ENCODE measurements at regions not wholly inside any gene's neighbourhood (a gene's known extent, or its start where the extent isn't known, plus 50 kb on each side); places are given as distances from the start of the nearest gene placed in this dataset.
A peak's percentile ranks its signal among the peaks of the same experiment; 100 is the strongest.

DNA sequence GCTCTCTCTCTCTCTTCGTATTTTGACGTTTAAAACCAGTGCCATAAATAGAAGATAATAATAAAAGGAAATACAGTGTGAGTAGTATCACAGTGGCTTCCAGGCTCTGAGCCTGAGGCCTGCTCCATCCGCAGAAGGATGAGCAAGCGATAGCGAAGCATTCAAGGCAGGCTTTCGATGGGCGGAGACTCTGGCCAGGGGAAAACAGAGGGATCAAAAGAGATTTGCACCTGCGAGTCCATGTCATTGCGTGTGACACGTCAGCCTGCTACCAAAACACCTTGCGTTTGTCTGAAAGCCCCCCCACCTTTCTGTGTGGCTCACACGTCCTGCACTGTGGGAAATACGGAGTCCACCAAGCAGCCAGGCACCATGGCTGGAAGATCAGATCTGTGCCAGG lies 377.3 kb upstream of the SULF2 start:
- WGBS, 2 donors: 86 to 90% methylated on average over 13 of the region's 13 CpGs
- no peak for DNase-seq
- no peaks in the 10 kb centered on the region for H3K9me3 ChIP-seq
- no peak for ATAC-seq
- H3K4me3 ChIP-seq: no peak overlapping the region
- TF ChIP-seq, protein P1, sequence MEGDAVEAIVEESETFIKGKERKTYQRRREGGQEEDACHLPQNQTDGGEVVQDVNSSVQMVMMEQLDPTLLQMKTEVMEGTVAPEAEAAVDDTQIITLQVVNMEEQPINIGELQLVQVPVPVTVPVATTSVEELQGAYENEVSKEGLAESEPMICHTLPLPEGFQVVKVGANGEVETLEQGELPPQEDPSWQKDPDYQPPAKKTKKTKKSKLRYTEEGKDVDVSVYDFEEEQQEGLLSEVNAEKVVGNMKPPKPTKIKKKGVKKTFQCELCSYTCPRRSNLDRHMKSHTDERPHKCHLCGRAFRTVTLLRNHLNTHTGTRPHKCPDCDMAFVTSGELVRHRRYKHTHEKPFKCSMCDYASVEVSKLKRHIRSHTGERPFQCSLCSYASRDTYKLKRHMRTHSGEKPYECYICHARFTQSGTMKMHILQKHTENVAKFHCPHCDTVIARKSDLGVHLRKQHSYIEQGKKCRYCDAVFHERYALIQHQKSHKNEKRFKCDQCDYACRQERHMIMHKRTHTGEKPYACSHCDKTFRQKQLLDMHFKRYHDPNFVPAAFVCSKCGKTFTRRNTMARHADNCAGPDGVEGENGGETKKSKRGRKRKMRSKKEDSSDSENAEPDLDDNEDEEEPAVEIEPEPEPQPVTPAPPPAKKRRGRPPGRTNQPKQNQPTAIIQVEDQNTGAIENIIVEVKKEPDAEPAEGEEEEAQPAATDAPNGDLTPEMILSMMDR (IDR thresholded peaks at IDR 0.05): no peak
- H3K27me3 ChIP-seq: no peaks in the 10 kb centered on the region
- no peak for FAIRE-seq
- intact Hi-C loops (cut with DNase I): no loop called here
- H3K27ac ChIP-seq: no peak overlapping the region
- H3K36me3 ChIP-seq: no peaks in the 10 kb centered on the region
- no peaks in the 10 kb centered on the region for H3K4me1 ChIP-seq

DNA sequence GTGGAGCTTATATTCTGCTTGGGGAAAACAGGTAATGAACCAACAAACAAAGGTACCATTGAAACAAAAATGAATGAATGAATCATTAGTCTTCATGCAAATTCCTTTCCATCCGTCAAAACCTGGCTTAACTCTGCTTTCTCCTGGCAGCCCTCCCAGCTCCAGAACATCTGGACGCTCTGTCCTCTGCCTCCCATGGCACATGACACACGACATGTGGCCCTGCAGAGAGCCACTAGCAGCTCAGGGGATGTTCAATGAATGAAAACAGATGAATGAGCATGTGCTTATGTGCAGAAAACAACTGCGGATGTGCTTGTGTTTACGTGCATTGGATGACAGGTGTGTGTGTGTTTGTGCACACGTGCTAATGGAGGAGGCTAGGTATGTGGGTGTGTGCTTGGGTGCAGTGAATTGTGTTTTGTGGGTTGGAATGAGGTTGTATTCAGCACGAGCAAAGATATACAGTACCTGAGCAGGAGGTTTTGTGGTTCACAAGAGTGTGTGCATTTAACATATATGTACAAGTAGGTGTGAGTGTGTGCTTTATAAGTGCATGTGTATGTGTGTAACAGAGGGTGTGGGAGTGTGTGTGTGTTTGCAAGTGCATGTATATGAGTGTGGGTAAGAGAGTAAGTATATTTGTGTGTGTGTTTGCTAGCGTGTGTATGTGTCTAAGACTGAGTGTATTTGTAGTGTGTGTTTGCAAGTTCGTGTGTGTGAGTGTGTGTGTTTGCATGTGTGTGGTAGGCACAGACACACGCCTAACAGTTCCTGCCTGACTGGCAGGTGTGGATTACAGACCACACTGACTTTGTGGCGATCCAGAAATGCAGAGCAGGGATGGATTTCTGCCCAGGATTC lies 374.1 kb upstream of the SULF2 start:
- no peak for FAIRE-seq
- ATAC-seq: no peak
- DNase-seq: no peak
- H3K9me3 ChIP-seq: no peaks in the 10 kb centered on the region
- intact Hi-C loops (cut with DNase I): no loop called here
- 49 to 61% methylated on average over 11 of the region's 11 CpGs for WGBS, 2 donors
- no peaks in the 10 kb centered on the region for H3K36me3 ChIP-seq
- TF ChIP-seq, protein P1 (IDR thresholded peaks at IDR 0.05): no peak
- H3K27me3 ChIP-seq: no peaks in the 10 kb centered on the region
- H3K27ac ChIP-seq: no peak overlapping the region
- no peak overlapping the region for H3K4me3 ChIP-seq
- no peaks in the 10 kb centered on the region for H3K4me1 ChIP-seq

DNA sequence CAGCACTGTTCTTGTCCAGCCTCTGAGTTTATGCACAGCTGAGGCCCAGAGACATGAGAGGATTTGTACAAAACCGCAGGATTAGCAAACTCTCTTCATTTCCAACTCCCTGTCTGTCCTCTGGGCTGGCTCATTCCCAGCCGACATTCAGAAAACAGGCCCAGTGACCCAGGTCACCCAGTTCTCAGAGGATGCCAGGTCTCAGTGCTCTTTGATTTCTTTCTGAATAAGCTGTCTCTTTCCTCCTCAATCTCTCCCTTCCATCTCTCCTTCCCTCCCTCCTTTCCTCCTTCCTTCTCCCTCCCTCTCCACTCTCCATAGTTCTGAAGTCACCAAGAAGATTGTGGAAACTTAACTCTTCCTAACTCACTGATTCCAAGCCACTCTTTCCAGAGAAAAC lies 372.7 kb upstream of the SULF2 start:
- 49 to 69% methylated on average over 2 of the region's 2 CpGs for WGBS, 2 donors
- Histone ChIP-seq H3K36me3 (no peaks in the 10 kb centered on the region), H3K4me3 (no peak overlapping the region), H3K9me3 (no peaks in the 10 kb centered on the region), H3K27me3 (no peaks in the 10 kb centered on the region), H3K27ac (no peak overlapping the region), H3K4me1 (no peaks in the 10 kb centered on the region)
- intact Hi-C loops (cut with DNase I): no loop called here
- FAIRE-seq: no peak
- TF ChIP-seq, protein P1 (IDR thresholded peaks at IDR 0.05): no peak
- ATAC-seq: peak in 1 of 4 donors; percentile 17
- no peak for DNase-seq

DNA sequence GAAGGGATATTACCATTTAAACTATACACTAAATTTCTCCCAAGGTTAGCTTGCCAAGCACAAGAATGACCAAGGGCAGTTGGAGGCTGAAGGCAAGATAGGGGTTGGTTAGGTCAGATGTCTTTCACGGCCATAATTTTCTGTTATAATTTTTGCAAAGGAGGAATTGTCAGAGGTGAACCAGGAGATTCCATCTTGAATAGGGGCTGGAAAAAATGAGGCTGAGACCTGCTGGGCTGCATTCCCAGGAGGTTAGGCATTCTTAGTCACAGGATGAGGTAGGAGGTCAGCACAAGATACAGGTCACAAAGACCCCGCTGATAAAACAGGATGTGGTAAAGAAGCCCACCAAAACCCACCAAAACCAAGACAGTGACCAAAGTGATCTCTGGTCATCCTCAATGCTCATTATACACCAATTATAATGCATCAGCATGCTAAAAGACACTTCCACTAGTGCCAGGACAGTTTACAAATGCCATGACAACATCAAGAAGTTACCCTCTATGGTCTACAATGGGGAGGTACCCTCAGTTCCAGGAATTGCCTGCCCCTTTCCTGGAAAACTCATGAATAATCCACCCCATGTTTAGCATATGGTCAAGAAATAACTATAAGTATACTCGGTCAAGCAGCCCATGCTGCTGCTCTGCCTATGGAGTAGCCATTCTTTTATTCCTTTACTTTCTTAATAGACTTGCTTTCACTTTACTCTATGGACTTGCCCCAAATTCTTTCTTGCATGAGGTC lies 371.8 kb upstream of the SULF2 start:
- Histone ChIP-seq H3K36me3 (no peaks in the 10 kb centered on the region), H3K4me3 (no peak overlapping the region), H3K27me3 (no peaks in the 10 kb centered on the region), H3K27ac (no peak overlapping the region), H3K4me1 (no peaks in the 10 kb centered on the region), H3K9me3 (no peaks in the 10 kb centered on the region)
- DNase-seq (no peak), ATAC-seq (no peak), FAIRE-seq (no peak)
- TF ChIP-seq, protein P1 (IDR thresholded peaks at IDR 0.05): no peak
- intact Hi-C loops (cut with DNase I): no loop called here
- WGBS, 2 donors: 66 to 92% methylated on average over 3 of the region's 3 CpGs

DNA sequence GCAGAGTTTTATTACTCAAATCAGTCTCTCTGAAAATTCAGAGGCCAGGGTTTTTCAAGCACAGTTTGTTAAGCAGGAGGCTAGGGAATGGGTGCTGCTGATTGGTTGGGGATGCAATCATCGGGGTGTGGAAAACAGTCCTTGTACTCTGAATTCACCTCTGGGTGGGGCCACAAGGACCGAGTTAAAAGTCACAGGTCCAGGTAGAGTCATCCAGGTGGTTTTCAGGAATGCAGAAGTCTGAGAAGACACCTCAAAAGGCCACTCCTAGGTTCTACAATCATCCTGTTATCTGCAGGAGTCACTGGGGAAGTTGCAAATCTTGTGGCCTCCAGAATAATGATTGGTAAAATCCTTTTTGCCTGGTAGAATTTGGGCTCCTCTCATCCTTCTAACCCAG lies 371.2 kb upstream of the SULF2 start:
- H3K4me1 ChIP-seq: no peaks in the 10 kb centered on the region
- no peak for ATAC-seq
- H3K27ac ChIP-seq: no peak overlapping the region
- H3K27me3 ChIP-seq: no peaks in the 10 kb centered on the region
- no peaks in the 10 kb centered on the region for H3K36me3 ChIP-seq
- no peak for FAIRE-seq
- no peak overlapping the region for H3K4me3 ChIP-seq
- intact Hi-C loops (cut with DNase I): no loop called here
- DNase-seq: no peak
- no peaks in the 10 kb centered on the region for H3K9me3 ChIP-seq
- 66 to 80% methylated on average over 2 of the region's 2 CpGs for WGBS, 2 donors
- TF ChIP-seq, protein P1 (IDR thresholded peaks at IDR 0.05): no peak
